ENCODE measurements at regions not wholly inside any gene's neighbourhood (a gene's known extent, or its start where the extent isn't known, plus 50 kb on each side); places are given as distances from the start of the nearest gene placed in this dataset.

DNA sequence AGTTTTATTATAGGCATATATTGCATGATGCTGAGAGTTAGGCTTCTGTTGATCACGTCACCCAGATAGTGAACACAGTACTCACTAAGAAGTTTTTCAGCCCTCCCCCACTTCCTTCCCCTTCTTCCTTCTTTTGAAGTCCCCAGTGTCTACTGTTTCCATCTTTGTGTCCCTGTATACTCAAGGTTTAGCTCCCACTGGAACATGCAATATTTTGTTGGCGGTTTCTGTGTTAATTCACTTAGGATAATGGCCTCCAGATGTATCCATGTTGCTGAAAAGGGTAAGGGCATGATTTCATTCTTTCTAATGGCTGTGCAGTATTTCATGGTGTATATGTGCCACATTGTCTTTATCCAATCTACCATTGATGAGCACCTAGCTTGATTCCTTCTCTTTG, 764.3 kb downstream of the MTRR start:
- no peak for TF ChIP-seq POLR2A (IDR thresholded peaks at IDR 0.05; ENCODE audit: low read length)
- TF ChIP-seq GATA1 (IDR thresholded peaks at IDR 0.05; ENCODE audit: low read depth, low read length) = no peak
